ENCODE measurements at regions not wholly inside any gene's neighbourhood (a gene's known extent, or its start where the extent isn't known, plus 50 kb on each side); places are given as distances from the start of the nearest gene placed in this dataset.

- Histone ChIP-seq H3K9me3 (ENCODE audit: control insufficient read depth, low read depth, low read length) (no peaks in the 10 kb centered on the region), H3K9ac (ENCODE audit: control insufficient read depth, extremely low read depth, insufficient read depth, low read length) (no peak overlapping the region), H3K36me3 (ENCODE audit: control insufficient read depth in 2 of 2, extremely low read depth in 1 of 2, insufficient read depth in 2 of 2, low read length in 2 of 2) (no peaks in the 10 kb centered on the region), H3K27me3 (ENCODE audit: control insufficient read depth, extremely low read depth, insufficient read depth, low read length) (no peaks in the 10 kb centered on the region), H3K9me1 (ENCODE audit: control insufficient read depth, extremely low read depth, insufficient read depth, low read length) (no peaks in the 10 kb centered on the region), H3K4me1 (ENCODE audit: control insufficient read depth, extremely low read depth, insufficient read depth, low read length) (peaks cover 4% of the 10 kb centered on the region), H3K4me2 (ENCODE audit: control insufficient read depth, extremely low read depth, insufficient read depth, low read depth, low read length) (no peak overlapping the region), H3K27ac (ENCODE audit: control insufficient read depth, insufficient read depth, low read length) (no peak overlapping the region), H4K20me1 (ENCODE audit: control insufficient read depth, extremely low read depth, insufficient read depth, low read length) (no peaks in the 10 kb centered on the region), H2AFZ (ENCODE audit: control insufficient read depth, low read length) (no peak overlapping the region), H3K4me3 (ENCODE audit: control insufficient read depth in 2 of 3, extremely low read depth in 1 of 3, insufficient read depth in 2 of 3, low read depth in 1 of 3, low read length in 3 of 3) (no peak overlapping the region), H3K79me2 (ENCODE audit: control insufficient read depth, insufficient read depth, low read length) (no peaks in the 10 kb centered on the region)
- FAIRE-seq (peak; percentile 57), DNase-seq (ENCODE audit: low read depth, low spot score) (no peak)
- TF ChIP-seq EZH2 (IDR thresholded peaks at IDR 0.05; ENCODE audit: low read length) = no peak
- TF ChIP-seq CTCF (optimal IDR thresholded peaks at IDR 0.05 in 1 of 3, IDR thresholded peaks at IDR 0.05 in 1 of 3, conservative IDR thresholded peaks at IDR 0.05 in 1 of 3; ENCODE audit: extremely low read depth in 1 of 3, insufficient read depth in 2 of 3, low read length in 3 of 3) = no peak
- dilution Hi-C loops (cut with MboI; ENCODE audit: extremely low pct_ligation_motif_present, low sequenced_read_pairs) = no loop called here
These were observed 152.4 kb upstream of the SPIN4 start for GRCh38 chrX:63503541-63503940.

GRCh38 chrX:63488546-63489373, 137.6 kb upstream of the SPIN4 start:
- no peak for TF ChIP-seq EZH2 (IDR thresholded peaks at IDR 0.05; ENCODE audit: low read length)
- TF ChIP-seq CTCF (optimal IDR thresholded peaks at IDR 0.05 in 1 of 3, IDR thresholded peaks at IDR 0.05 in 1 of 3, conservative IDR thresholded peaks at IDR 0.05 in 1 of 3; ENCODE audit: extremely low read depth in 1 of 3, insufficient read depth in 2 of 3, low read length in 3 of 3) = no peak
- no peak for FAIRE-seq
- Histone ChIP-seq H3K36me3 (ENCODE audit: control insufficient read depth in 2 of 2, extremely low read depth in 1 of 2, insufficient read depth in 2 of 2, low read length in 2 of 2) (no peaks in the 10 kb centered on the region), H3K9me1 (ENCODE audit: control insufficient read depth, extremely low read depth, insufficient read depth, low read length) (no peaks in the 10 kb centered on the region), H4K20me1 (ENCODE audit: control insufficient read depth, extremely low read depth, insufficient read depth, low read length) (no peaks in the 10 kb centered on the region), H3K4me1 (ENCODE audit: control insufficient read depth, extremely low read depth, insufficient read depth, low read length) (no peaks in the 10 kb centered on the region), H2AFZ (ENCODE audit: control insufficient read depth, low read length) (no peak overlapping the region), H3K9ac (ENCODE audit: control insufficient read depth, extremely low read depth, insufficient read depth, low read length) (no peak overlapping the region), H3K4me3 (ENCODE audit: control insufficient read depth in 2 of 3, extremely low read depth in 1 of 3, insufficient read depth in 2 of 3, low read depth in 1 of 3, low read length in 3 of 3) (no peak overlapping the region), H3K9me3 (ENCODE audit: control insufficient read depth, low read depth, low read length) (no peaks in the 10 kb centered on the region), H3K4me2 (ENCODE audit: control insufficient read depth, extremely low read depth, insufficient read depth, low read depth, low read length) (no peak overlapping the region), H3K79me2 (ENCODE audit: control insufficient read depth, insufficient read depth, low read length) (no peaks in the 10 kb centered on the region), H3K27me3 (ENCODE audit: control insufficient read depth, extremely low read depth, insufficient read depth, low read length) (no peaks in the 10 kb centered on the region), H3K27ac (ENCODE audit: control insufficient read depth, insufficient read depth, low read length) (no peak overlapping the region)
- DNase-seq (ENCODE audit: low read depth, low spot score) = no peak
- dilution Hi-C loops (cut with MboI; ENCODE audit: extremely low pct_ligation_motif_present, low sequenced_read_pairs) = no loop called here
